OCI-LY7 (cell line): ENCODE measurements at regions not wholly inside any gene's neighbourhood (a gene's known extent, or its start where the extent isn't known, plus 50 kb on each side); places are given as distances from the start of the nearest gene placed in this dataset.

Source experiments
- BruUV-seq: library from RNA; stranded (reverse); fragments of 400-500 nt; replicated peaks from 2 replicates; lab custom pipeline; 2021; lab: Mats Ljungman, UMichigan
- CTCF ChIA-PET: fragments of 300-600 bp; sonication (Branson Sonifier 250); formaldehyde crosslinking; loops from one replicate; lab custom pipeline; 2022; ENCODE audit warnings: antibody characterized with exemption; ENCODE audit not compliant: unreplicated experiment; lab: Charles Lee
- POLR2A ChIA-PET: fragments of 300-600 bp; sonication (Branson Sonifier 250); formaldehyde crosslinking; loops from one replicate; lab custom pipeline; 2022; ENCODE audit warnings: antibody characterized with exemption; lab: Charles Lee
- DNase-seq: peaks from one replicate; pipeline ENCODE4 v3.0.0-alpha.2; 2015; ENCODE audit warnings: low spot score
- H2AFZ ChIP-seq: fragments of 200-600 bp; sonication (generic), shearing (Covaris generic); 2 replicates; pipeline ENCODE4 v1.6.1; 2014; ENCODE audit warnings: mild to moderate bottlenecking, antibody characterized with exemption, low read length, moderate library complexity
- H3K27ac ChIP-seq: fragments of 200-600 bp; sonication (generic); 2 replicates; pipeline ENCODE4 v1.5.1; 2014; ENCODE audit warnings: mixed run types, low read depth, mild to moderate bottlenecking, moderate library complexity, low read length, inconsistent platforms; ENCODE audit not compliant: poor library complexity, severe bottlenecking
- H3K36me3 ChIP-seq: fragments of 200-600 bp; sonication (generic); 2 replicates; pipeline ENCODE4 v1.6.1; 2014; ENCODE audit warnings: mild to moderate bottlenecking, antibody characterized with exemption, low read length, moderate library complexity, mixed read lengths; ENCODE audit not compliant: insufficient read depth
- H3K4me1 ChIP-seq: fragments of 200-600 bp; sonication (generic); 2 replicates; pipeline ENCODE4 v1.5.1; 2014; ENCODE audit warnings: mild to moderate bottlenecking, low read length; ENCODE audit not compliant: insufficient read depth, poor library complexity, severe bottlenecking
- H3K4me2 ChIP-seq: fragments of 200-600 bp; sonication (generic); 2 replicates; pipeline ENCODE4 v1.6.1; 2014; ENCODE audit warnings: mild to moderate bottlenecking, low read length
- H3K4me3 ChIP-seq: fragments of 200-600 bp; sonication (generic); 2 replicates; pipeline ENCODE4 v1.5.1; 2014; ENCODE audit warnings: mild to moderate bottlenecking, low read depth, low read length; ENCODE audit not compliant: poor library complexity, severe bottlenecking
- H3K79me2 ChIP-seq: fragments of 200-600 bp; sonication (generic); 2 replicates; pipeline ENCODE4 v1.6.1; 2016; ENCODE audit warnings: low read depth, mild to moderate bottlenecking, low read length, moderate library complexity, mixed read lengths; ENCODE audit not compliant: insufficient read depth
- H3K9me2 ChIP-seq: fragments of 200-600 bp; sonication (generic); 2 replicates; pipeline ENCODE4 v1.6.1; 2016; ENCODE audit warnings: mild to moderate bottlenecking, low read length, mixed read lengths; ENCODE audit not compliant: insufficient read depth
- H3K9me3 ChIP-seq: fragments of 200-600 bp; sonication (generic); 2 replicates; pipeline ENCODE4 v1.6.1; 2014; ENCODE audit warnings: mild to moderate bottlenecking, mixed run types, low read length, mixed read lengths
- H4K20me1 ChIP-seq: fragments of 200-600 bp; sonication (generic); 2 replicates; pipeline ENCODE4 v1.6.1; 2014; ENCODE audit warnings: mild to moderate bottlenecking, antibody characterized with exemption, low read length, moderate library complexity, mixed read lengths; ENCODE audit not compliant: insufficient read depth
- EZH2phosphoT487 ChIP-seq: fragments of 200-600 bp; sonication (generic); IDR thresholded peaks from 2 replicates; pipeline ENCODE4 v1.6.1; 2018; ENCODE audit warnings: low read depth, borderline replicate concordance, mild to moderate bottlenecking, mixed run types, antibody characterized with exemption, low read length, moderate library complexity, mixed read lengths
- intact Hi-C: fragments of 100-400 bp; cut with micrococcal nuclease; formaldehyde crosslinking; loops from one replicate; pipeline ENCODE4 v1.10.0; 2022; ENCODE audit not compliant: unreplicated experiment
- TF ChIP-seq, protein P1 (sequence below): fragments of 200-600 bp; sonication (generic); conservative IDR thresholded peaks from 2 replicates; pipeline ENCODE4 v1.5.1; 2014; ENCODE audit warnings: mild to moderate bottlenecking, antibody characterized with exemption, low read length, moderate library complexity, mixed read lengths

DNA sequence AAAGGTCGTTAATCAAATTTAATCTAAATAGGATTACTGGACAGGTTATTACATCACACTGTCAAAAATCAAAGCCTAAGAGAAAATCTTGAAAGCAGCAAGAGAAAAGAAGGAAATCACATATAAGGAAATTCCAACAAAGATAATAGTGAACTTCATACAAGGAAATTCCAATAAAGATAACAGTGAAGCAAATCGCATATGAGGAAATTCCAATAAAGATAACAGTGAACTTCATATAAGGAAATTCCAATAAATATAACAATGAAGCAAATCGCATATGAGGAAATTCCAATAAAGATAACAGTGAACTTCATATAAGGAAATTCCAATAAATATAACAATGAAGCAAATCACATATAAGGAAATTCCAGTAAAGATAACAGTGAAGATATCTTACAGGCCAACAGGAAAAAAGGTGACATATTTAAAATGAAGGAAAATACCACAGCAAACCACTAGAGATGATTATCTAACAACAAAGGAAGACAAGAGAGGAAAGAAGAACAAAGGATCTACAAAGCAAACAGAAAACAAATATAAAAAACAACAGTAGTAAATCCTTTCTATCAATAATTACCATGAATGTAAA is 787.7 kb downstream of the CCDC85A start:
- intact Hi-C loops, result no loop called here
- no TSS peak for BruUV-seq
- POLR2A ChIA-PET, result no interaction called here
- Histone ChIP-seq H3K36me3 (no peaks in the 10 kb centered on the region), H3K27ac (no peak overlapping the region), H3K79me2 (no peaks in the 10 kb centered on the region), H2AFZ (no peak overlapping the region), H3K9me2 (no peaks in the 10 kb centered on the region), H3K4me1 (no peaks in the 10 kb centered on the region), H4K20me1 (no peaks in the 10 kb centered on the region), H3K4me3 (no peak overlapping the region), H3K9me3 (no peaks in the 10 kb centered on the region), H3K4me2 (no peak overlapping the region)
- CTCF ChIA-PET, result no interaction called here
- TF ChIP-seq, protein P1, sequence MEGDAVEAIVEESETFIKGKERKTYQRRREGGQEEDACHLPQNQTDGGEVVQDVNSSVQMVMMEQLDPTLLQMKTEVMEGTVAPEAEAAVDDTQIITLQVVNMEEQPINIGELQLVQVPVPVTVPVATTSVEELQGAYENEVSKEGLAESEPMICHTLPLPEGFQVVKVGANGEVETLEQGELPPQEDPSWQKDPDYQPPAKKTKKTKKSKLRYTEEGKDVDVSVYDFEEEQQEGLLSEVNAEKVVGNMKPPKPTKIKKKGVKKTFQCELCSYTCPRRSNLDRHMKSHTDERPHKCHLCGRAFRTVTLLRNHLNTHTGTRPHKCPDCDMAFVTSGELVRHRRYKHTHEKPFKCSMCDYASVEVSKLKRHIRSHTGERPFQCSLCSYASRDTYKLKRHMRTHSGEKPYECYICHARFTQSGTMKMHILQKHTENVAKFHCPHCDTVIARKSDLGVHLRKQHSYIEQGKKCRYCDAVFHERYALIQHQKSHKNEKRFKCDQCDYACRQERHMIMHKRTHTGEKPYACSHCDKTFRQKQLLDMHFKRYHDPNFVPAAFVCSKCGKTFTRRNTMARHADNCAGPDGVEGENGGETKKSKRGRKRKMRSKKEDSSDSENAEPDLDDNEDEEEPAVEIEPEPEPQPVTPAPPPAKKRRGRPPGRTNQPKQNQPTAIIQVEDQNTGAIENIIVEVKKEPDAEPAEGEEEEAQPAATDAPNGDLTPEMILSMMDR, result no peak
- TF ChIP-seq EZH2phosphoT487, result no peak
- DNase-seq, result no peak

DNA sequence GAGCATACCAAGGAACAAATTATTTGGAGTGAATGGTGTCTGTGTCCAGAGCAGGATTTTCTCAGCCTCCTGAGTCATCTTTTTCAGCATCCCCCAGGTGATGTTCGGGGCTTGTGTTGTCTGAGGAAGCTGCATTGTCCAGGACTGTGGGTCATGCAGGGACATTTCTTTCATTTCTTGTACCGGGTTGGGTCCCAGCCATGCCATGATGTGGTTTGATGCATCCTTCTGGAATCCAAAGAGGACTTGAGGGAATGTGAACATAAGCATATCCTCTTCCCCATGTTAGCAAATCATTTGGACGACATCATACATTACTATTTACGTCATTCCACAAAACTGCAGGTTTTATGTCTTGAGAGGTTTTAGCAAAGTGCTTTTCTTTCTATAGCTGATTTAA is 797.8 kb downstream of the CCDC85A start:
- no TSS peak for BruUV-seq
- Histone ChIP-seq H3K4me2 (no peak overlapping the region), H3K79me2 (no peaks in the 10 kb centered on the region), H3K27ac (no peak overlapping the region), H3K9me2 (no peaks in the 10 kb centered on the region), H3K36me3 (no peaks in the 10 kb centered on the region), H2AFZ (no peak overlapping the region), H3K4me1 (no peaks in the 10 kb centered on the region), H4K20me1 (no peaks in the 10 kb centered on the region), H3K9me3 (no peaks in the 10 kb centered on the region), H3K4me3 (no peak overlapping the region)
- CTCF ChIA-PET, result no interaction called here
- intact Hi-C loops, result no loop called here
- TF ChIP-seq EZH2phosphoT487, result no peak
- TF ChIP-seq, protein P1, result no peak
- no peak for DNase-seq
- POLR2A ChIA-PET, result no interaction called here

DNA sequence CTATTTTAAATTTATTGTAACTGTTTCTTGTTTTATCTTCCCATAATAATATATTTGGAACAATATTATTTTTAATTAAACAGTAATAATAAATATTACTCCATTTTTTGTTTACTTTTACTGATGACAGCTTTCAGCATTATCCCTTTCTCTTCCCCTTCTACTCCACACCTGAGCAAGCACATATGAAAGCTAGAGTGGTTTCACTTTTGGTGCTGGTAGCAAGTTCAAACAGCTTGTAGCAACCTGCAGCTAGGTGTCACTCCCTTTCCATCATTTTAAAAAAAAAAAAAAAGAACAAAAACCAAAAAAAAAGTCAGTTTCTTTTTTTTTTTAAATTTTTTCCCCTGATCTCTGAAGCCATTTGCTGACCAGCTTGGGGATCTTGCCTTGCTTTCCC is 801.8 kb downstream of the CCDC85A start:
- Histone ChIP-seq H3K9me3 (no peaks in the 10 kb centered on the region), H3K27ac (no peak overlapping the region), H3K9me2 (no peaks in the 10 kb centered on the region), H4K20me1 (no peaks in the 10 kb centered on the region), H3K36me3 (no peaks in the 10 kb centered on the region), H3K4me2 (no peak overlapping the region), H3K79me2 (no peaks in the 10 kb centered on the region), H2AFZ (no peak overlapping the region), H3K4me1 (no peaks in the 10 kb centered on the region), H3K4me3 (no peak overlapping the region)
- BruUV-seq, result no TSS peak
- TF ChIP-seq, protein P1, result no peak
- TF ChIP-seq EZH2phosphoT487, result no peak
- intact Hi-C loops, result no loop called here
- ChIA-PET POLR2A (interaction anchor here (0.7 kb wide), 1 partner anchor 629 kb away, joined by 4 read pairs; no protein-coding TSS in a partner anchor), CTCF (no interaction called here)
- DNase-seq, result no peak
